WTC11 (cell line): ENCODE measurements at regions not wholly inside any gene's neighbourhood (a gene's known extent, or its start where the extent isn't known, plus 50 kb on each side); places are given as distances from the start of the nearest gene placed in this dataset.

Experiments used
- ATAC-seq: fragments of 200-7000 bp; cut with Tn5 transposase; 2 replicates; pipeline ENCODE4 v1.10.0; 2021; ENCODE audit warnings: mild to moderate bottlenecking, moderate library complexity
- CTCF ChIA-PET: fragments of 300-600 bp; sonication (Branson Sonifier 250); formaldehyde crosslinking; loops from one replicate; lab custom pipeline; 2021; ENCODE audit warnings: antibody characterized with exemption; lab: Charles Lee
- POLR2A ChIA-PET: fragments of 350-600 bp; sonication (Branson Sonifier 250); formaldehyde crosslinking; loops from one replicate; lab custom pipeline; 2021; ENCODE audit warnings: antibody characterized with exemption; lab: Charles Lee
- DNase-seq: peaks from one replicate; pipeline ENCODE4 v3.0.0; 2021; ENCODE audit warnings: low spot score
- H3K27ac Mint-ChIP-seq: 2 replicates; pipeline ENCODE4 v1.8.0; 2021; ENCODE audit warnings: mixed read lengths
- H3K27me3 Mint-ChIP-seq: 2 replicates; pipeline ENCODE4 v1.8.0; 2021; ENCODE audit warnings: low read depth, mild to moderate bottlenecking, moderate library complexity, mixed read lengths
- H3K36me3 Mint-ChIP-seq: 2 replicates; pipeline ENCODE4 v1.8.0; 2021; ENCODE audit warnings: mixed read lengths
- H3K4me1 Mint-ChIP-seq: 2 replicates; pipeline ENCODE4 v1.8.0; 2022; ENCODE audit warnings: mixed read lengths
- H3K4me3 Mint-ChIP-seq: 2 replicates; pipeline ENCODE4 v1.8.0; 2021; ENCODE audit warnings: mild to moderate bottlenecking, moderate library complexity, mixed read lengths
- H3K9me3 Mint-ChIP-seq: 2 replicates; pipeline ENCODE4 v1.8.0; 2021; ENCODE audit warnings: mixed read lengths
- ATF6 ChIP-seq: sonication (generic); formaldehyde crosslinking; IDR thresholded peaks from 2 replicates; pipeline ENCODE4 v1.8.1; 2023; ENCODE audit warnings: mild to moderate bottlenecking, missing genetic modification reagents
- CREB1 ChIP-seq: sonication (generic); formaldehyde crosslinking; IDR thresholded peaks from 2 replicates; pipeline ENCODE4 v1.8.0; 2023; ENCODE audit warnings: mild to moderate bottlenecking, missing genetic modification reagents
- CREM ChIP-seq: sonication (generic); formaldehyde crosslinking; IDR thresholded peaks from 2 replicates; pipeline ENCODE4 v1.8.1; 2022; ENCODE audit warnings: mild to moderate bottlenecking, missing genetic modification reagents, moderate library complexity
- FOXP1 ChIP-seq: sonication (generic); formaldehyde crosslinking; IDR thresholded peaks from 2 replicates; pipeline ENCODE4 v1.8.0; 2022; ENCODE audit warnings: missing genetic modification reagents, mild to moderate bottlenecking, moderate library complexity, borderline replicate concordance
- FOXP4 ChIP-seq: sonication (generic); formaldehyde crosslinking; IDR thresholded peaks from 2 replicates; pipeline ENCODE4 v1.8.0; 2022; ENCODE audit warnings: mild to moderate bottlenecking, missing genetic modification reagents
- GRHL2 ChIP-seq: fragments of 250-450 bp; sonication (Bioruptor Pico); IDR thresholded peaks from 2 replicates; pipeline ENCODE4 v1.8.0; 2022; ENCODE audit warnings: mild to moderate bottlenecking, moderate library complexity; ENCODE audit not compliant: insufficient replicate concordance, severe bottlenecking
- HMGA2 ChIP-seq: fragments of 250-450 bp; sonication (Bioruptor Pico); IDR thresholded peaks from 2 replicates; pipeline ENCODE4 v1.4.0; 2021; ENCODE audit warnings: mild to moderate bottlenecking, moderate library complexity
- HMGXB4 ChIP-seq: sonication (generic); formaldehyde crosslinking; IDR thresholded peaks from 2 replicates; pipeline ENCODE4 v1.8.1; 2023; ENCODE audit warnings: mild to moderate bottlenecking, moderate library complexity, missing genetic modification reagents
- IRF2 ChIP-seq: sonication (generic); formaldehyde crosslinking; IDR thresholded peaks from 2 replicates; pipeline ENCODE4 v1.8.0; 2022; ENCODE audit warnings: low read depth, missing genetic modification reagents, borderline replicate concordance
- MXD4 ChIP-seq: fragments of 250-450 bp; sonication (Bioruptor Pico); IDR thresholded peaks from 2 replicates; pipeline ENCODE4 v1.8.0; 2021; ENCODE audit warnings: mild to moderate bottlenecking, moderate library complexity, borderline replicate concordance
- NFYB ChIP-seq: sonication (generic); formaldehyde crosslinking; conservative IDR thresholded peaks from 2 replicates; pipeline ENCODE4 v1.8.0; 2022; ENCODE audit warnings: low read depth, missing genetic modification reagents
- OVOL2 ChIP-seq: fragments of 250-450 bp; sonication (Bioruptor Pico); IDR thresholded peaks from 2 replicates; pipeline ENCODE4 v1.9.0; 2021; ENCODE audit warnings: mild to moderate bottlenecking, borderline replicate concordance
- SMAD3 ChIP-seq: sonication (generic); formaldehyde crosslinking; IDR thresholded peaks from 2 replicates; pipeline ENCODE4 v1.8.0; 2022; ENCODE audit warnings: missing genetic modification reagents, mild to moderate bottlenecking, borderline replicate concordance
- TEAD4 ChIP-seq: sonication (generic); formaldehyde crosslinking; IDR thresholded peaks from 2 replicates; pipeline ENCODE4 v1.8.0; 2022; ENCODE audit warnings: mild to moderate bottlenecking, missing genetic modification reagents
- ZBTB21 ChIP-seq: sonication (generic); formaldehyde crosslinking; IDR thresholded peaks from 2 replicates; pipeline ENCODE4 v1.8.1; 2023; ENCODE audit warnings: mild to moderate bottlenecking, missing genetic modification reagents, borderline replicate concordance
- ZBTB43 ChIP-seq: sonication (generic); formaldehyde crosslinking; IDR thresholded peaks from 2 replicates; pipeline ENCODE4 v1.8.1; 2023; ENCODE audit warnings: mild to moderate bottlenecking, missing genetic modification reagents
- TF ChIP-seq, protein P1 (sequence below): sonication (generic); formaldehyde crosslinking; conservative IDR thresholded peaks from 2 replicates; pipeline ENCODE4 v1.8.1; 2022; ENCODE audit warnings: mild to moderate bottlenecking, missing genetic modification reagents
- TF ChIP-seq, protein P2 (sequence below): sonication (generic); formaldehyde crosslinking; IDR thresholded peaks from 2 replicates; pipeline ENCODE4 v1.8.0; 2022; ENCODE audit warnings: mild to moderate bottlenecking, missing genetic modification reagents
- TF ChIP-seq, protein P3 (sequence below): sonication (generic); formaldehyde crosslinking; IDR thresholded peaks from 2 replicates; pipeline ENCODE4 v1.8.0; 2023; ENCODE audit warnings: missing genetic modification reagents, mild to moderate bottlenecking, borderline replicate concordance
- TF ChIP-seq, protein P4 (sequence below): sonication (generic); formaldehyde crosslinking; IDR thresholded peaks from 2 replicates; pipeline ENCODE4 v1.8.1; 2023; ENCODE audit warnings: mild to moderate bottlenecking, missing genetic modification reagents, borderline replicate concordance

DNA sequence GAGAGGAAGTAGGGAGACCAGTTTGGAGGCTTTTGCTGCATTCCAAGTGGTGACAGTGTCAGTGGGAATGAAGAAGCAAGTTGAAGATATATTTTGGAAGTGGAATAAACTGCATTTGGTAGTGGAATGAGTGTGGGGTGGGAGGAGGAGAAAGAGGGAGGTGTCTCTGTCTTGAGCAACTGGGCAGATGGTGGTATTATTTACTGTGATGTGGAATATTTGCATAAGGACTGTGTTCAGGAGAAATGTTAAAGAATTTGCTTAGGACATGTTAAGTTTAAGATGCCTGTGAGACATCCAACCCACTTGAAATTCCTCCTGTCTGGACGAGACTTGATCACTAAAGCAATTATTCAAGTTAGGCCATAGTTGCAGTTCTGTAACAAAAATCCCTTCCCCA lies 448.9 kb upstream of the AMOT start (continued):
- TF ChIP-seq ATF6 (CRISPR knock-in tag), result no peak

DNA sequence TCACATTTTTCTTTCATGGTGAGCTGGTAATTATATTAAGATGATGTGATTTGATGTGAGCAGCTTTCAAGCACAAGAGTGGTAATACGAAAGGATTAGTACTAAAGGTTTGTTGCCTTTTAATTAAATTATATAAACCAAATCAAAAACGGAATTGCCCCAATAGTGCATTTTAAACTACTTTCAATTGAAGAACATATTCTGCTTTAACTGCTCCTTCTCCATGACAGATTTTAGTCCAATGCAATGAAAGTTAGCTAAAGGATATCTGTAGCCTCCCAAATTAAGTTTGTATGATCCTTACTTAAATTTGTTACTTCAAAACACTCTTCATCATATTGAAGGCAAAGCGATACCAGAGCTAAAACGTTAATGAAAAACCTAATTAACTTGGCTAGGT lies 447.1 kb upstream of the AMOT start:
- no peak for DNase-seq
- ChIA-PET POLR2A (no interaction called here), CTCF (no interaction called here)
- H3K27me3 Mint-ChIP-seq, result no peaks in the 10 kb centered on the region
- no peaks in the 10 kb centered on the region for H3K36me3 Mint-ChIP-seq
- no peak for ATAC-seq
- TF ChIP-seq, protein P1, sequence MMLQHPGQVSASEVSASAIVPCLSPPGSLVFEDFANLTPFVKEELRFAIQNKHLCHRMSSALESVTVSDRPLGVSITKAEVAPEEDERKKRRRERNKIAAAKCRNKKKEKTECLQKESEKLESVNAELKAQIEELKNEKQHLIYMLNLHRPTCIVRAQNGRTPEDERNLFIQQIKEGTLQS, result no peak
- TF ChIP-seq GRHL2 (CRISPR knock-in tag) (no peak), CREB1 (CRISPR knock-in tag) (no peak), CREM (CRISPR knock-in tag) (no peak), OVOL2 (CRISPR knock-in tag) (no peak), FOXP1 (CRISPR knock-in tag) (no peak), IRF2 (CRISPR knock-in tag) (no peak), ZBTB21 (CRISPR knock-in tag) (no peak), HMGXB4 (CRISPR knock-in tag) (no peak), SMAD3 (CRISPR knock-in tag) (no peak), ZBTB43 (CRISPR knock-in tag) (no peak), NFYB (CRISPR knock-in tag) (no peak), FOXP4 (CRISPR knock-in tag) (no peak), HMGA2 (CRISPR knock-in tag) (no peak), MXD4 (CRISPR knock-in tag) (no peak), TEAD4 (no peak)
- TF ChIP-seq, protein P2, sequence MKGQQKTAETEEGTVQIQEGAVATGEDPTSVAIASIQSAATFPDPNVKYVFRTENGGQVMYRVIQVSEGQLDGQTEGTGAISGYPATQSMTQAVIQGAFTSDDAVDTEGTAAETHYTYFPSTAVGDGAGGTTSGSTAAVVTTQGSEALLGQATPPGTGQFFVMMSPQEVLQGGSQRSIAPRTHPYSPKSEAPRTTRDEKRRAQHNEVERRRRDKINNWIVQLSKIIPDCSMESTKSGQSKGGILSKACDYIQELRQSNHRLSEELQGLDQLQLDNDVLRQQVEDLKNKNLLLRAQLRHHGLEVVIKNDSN (CRISPR knock-in tag), result no peak
- TF ChIP-seq, protein P3, sequence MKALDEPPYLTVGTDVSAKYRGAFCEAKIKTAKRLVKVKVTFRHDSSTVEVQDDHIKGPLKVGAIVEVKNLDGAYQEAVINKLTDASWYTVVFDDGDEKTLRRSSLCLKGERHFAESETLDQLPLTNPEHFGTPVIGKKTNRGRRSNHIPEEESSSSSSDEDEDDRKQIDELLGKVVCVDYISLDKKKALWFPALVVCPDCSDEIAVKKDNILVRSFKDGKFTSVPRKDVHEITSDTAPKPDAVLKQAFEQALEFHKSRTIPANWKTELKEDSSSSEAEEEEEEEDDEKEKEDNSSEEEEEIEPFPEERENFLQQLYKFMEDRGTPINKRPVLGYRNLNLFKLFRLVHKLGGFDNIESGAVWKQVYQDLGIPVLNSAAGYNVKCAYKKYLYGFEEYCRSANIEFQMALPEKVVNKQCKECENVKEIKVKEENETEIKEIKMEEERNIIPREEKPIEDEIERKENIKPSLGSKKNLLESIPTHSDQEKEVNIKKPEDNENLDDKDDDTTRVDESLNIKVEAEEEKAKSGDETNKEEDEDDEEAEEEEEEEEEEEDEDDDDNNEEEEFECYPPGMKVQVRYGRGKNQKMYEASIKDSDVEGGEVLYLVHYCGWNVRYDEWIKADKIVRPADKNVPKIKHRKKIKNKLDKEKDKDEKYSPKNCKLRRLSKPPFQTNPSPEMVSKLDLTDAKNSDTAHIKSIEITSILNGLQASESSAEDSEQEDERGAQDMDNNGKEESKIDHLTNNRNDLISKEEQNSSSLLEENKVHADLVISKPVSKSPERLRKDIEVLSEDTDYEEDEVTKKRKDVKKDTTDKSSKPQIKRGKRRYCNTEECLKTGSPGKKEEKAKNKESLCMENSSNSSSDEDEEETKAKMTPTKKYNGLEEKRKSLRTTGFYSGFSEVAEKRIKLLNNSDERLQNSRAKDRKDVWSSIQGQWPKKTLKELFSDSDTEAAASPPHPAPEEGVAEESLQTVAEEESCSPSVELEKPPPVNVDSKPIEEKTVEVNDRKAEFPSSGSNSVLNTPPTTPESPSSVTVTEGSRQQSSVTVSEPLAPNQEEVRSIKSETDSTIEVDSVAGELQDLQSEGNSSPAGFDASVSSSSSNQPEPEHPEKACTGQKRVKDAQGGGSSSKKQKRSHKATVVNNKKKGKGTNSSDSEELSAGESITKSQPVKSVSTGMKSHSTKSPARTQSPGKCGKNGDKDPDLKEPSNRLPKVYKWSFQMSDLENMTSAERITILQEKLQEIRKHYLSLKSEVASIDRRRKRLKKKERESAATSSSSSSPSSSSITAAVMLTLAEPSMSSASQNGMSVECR (CRISPR knock-in tag), result no peak
- TF ChIP-seq, protein P4, sequence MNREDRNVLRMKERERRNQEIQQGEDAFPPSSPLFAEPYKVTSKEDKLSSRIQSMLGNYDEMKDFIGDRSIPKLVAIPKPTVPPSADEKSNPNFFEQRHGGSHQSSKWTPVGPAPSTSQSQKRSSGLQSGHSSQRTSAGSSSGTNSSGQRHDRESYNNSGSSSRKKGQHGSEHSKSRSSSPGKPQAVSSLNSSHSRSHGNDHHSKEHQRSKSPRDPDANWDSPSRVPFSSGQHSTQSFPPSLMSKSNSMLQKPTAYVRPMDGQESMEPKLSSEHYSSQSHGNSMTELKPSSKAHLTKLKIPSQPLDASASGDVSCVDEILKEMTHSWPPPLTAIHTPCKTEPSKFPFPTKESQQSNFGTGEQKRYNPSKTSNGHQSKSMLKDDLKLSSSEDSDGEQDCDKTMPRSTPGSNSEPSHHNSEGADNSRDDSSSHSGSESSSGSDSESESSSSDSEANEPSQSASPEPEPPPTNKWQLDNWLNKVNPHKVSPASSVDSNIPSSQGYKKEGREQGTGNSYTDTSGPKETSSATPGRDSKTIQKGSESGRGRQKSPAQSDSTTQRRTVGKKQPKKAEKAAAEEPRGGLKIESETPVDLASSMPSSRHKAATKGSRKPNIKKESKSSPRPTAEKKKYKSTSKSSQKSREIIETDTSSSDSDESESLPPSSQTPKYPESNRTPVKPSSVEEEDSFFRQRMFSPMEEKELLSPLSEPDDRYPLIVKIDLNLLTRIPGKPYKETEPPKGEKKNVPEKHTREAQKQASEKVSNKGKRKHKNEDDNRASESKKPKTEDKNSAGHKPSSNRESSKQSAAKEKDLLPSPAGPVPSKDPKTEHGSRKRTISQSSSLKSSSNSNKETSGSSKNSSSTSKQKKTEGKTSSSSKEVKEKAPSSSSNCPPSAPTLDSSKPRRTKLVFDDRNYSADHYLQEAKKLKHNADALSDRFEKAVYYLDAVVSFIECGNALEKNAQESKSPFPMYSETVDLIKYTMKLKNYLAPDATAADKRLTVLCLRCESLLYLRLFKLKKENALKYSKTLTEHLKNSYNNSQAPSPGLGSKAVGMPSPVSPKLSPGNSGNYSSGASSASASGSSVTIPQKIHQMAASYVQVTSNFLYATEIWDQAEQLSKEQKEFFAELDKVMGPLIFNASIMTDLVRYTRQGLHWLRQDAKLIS (CRISPR knock-in tag), result no peak
- peaks cover 9% of the 10 kb centered on the region for H3K4me1 Mint-ChIP-seq
- H3K4me3 Mint-ChIP-seq, result no peak overlapping the region
- H3K27ac Mint-ChIP-seq, result no peak overlapping the region
- H3K9me3 Mint-ChIP-seq, result no peaks in the 10 kb centered on the region
